Neuron (in vitro differentiated cells): ENCODE measurements at regions not wholly inside any gene's neighbourhood (a gene's known extent, or its start where the extent isn't known, plus 50 kb on each side); places are given as distances from the start of the nearest gene placed in this dataset.

Experiments used
- H2AFZ ChIP-seq: one replicate; pipeline ENCODE4 v1.6.1; 2013; ENCODE audit warnings: low read depth, mild to moderate bottlenecking, inconsistent platforms, low read length, moderate library complexity
- H3K27me3 ChIP-seq: one replicate; pipeline ENCODE4 v1.6.1; 2013; ENCODE audit warnings: low read length; ENCODE audit not compliant: insufficient read depth
- H3K36me3 ChIP-seq: one replicate; pipeline ENCODE4 v1.6.1; 2013; ENCODE audit warnings: low read length; ENCODE audit not compliant: insufficient read depth
- H3K4me1 ChIP-seq: one replicate; pipeline ENCODE4 v1.6.1; 2013; ENCODE audit warnings: low read length; ENCODE audit not compliant: insufficient read depth
- H3K4me3 ChIP-seq: 2 replicates; pipeline ENCODE4 v1.5.1; 2013; ENCODE audit warnings: mild to moderate bottlenecking, low read length, moderate library complexity
- H3K9me3 ChIP-seq: one replicate; pipeline ENCODE4 v1.6.1; 2013; ENCODE audit warnings: low read length

DNA sequence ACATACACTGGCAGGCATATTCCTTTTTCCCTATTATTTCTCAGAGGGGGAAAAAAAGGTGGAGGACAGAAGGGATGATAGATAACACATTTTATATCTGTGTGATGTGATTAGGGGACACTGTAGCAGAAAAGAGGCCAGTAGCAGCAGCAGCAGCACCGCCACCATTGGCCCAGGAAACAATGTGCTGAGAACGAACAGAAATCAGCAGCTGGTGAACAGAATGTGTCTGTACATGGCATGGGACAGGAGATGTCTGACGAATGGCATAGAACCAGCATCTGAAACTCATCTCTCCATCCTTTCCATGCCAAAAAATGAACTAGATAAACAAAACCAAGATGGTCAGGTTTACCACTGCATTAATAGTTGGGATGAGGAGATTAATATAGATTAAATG is 936.1 kb upstream of the ACVR2A start:
- Histone ChIP-seq H3K27me3 (no peaks in the 10 kb centered on the region), H3K4me1 (peaks cover 7% of the 10 kb centered on the region), H2AFZ (no peak overlapping the region), H3K4me3 (no peak overlapping the region), H3K9me3 (peaks cover 2% of the 10 kb centered on the region), H3K36me3 (no peaks in the 10 kb centered on the region)

DNA sequence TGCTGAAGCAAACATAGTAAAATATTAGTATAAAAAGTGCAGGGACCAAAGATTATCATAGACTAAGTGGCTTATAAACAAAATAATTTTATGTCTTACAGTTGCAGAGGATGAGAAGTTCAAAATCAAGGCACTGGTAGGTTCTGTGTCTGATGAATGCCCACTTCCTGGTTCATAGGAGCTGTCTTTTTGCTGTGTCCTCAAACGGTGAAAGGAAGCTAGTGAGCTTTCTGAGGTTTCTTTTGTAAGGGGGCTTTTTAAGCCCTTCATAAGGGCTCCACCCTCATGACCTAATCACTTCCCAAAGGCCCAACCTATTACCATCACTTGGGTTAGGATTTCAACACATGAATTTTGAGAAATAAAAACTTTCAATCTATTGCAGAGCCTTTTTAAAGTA is 946.7 kb upstream of the ACVR2A start:
- H3K9me3 ChIP-seq = no peaks in the 10 kb centered on the region
- H3K4me3 ChIP-seq = no peak overlapping the region
- no peaks in the 10 kb centered on the region for H3K4me1 ChIP-seq
- H2AFZ ChIP-seq = no peak overlapping the region
- H3K36me3 ChIP-seq = no peaks in the 10 kb centered on the region
- no peaks in the 10 kb centered on the region for H3K27me3 ChIP-seq

DNA sequence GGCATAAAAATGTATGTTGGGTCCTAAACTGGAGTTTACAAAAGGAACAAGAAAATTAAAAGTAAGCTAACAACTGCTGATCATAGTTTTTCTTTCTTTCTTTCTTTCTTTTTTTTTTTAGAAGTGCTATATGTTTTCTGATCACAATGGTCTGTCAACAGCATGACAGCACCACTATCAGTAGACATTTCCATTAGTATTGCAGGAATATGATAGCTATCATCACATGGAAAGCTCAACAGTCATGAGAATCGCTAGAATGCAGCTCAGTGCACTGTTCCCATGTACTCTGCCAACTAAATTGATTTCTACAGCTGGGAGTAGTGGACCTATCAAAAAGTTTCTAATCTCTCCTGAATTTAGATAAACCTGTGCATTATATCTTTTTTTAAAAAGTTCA is 950.3 kb upstream of the ACVR2A start:
- no peaks in the 10 kb centered on the region for H3K27me3 ChIP-seq
- H3K4me3 ChIP-seq = no peak overlapping the region
- no peak overlapping the region for H2AFZ ChIP-seq
- H3K36me3 ChIP-seq = no peaks in the 10 kb centered on the region
- no peaks in the 10 kb centered on the region for H3K9me3 ChIP-seq
- no peaks in the 10 kb centered on the region for H3K4me1 ChIP-seq

DNA sequence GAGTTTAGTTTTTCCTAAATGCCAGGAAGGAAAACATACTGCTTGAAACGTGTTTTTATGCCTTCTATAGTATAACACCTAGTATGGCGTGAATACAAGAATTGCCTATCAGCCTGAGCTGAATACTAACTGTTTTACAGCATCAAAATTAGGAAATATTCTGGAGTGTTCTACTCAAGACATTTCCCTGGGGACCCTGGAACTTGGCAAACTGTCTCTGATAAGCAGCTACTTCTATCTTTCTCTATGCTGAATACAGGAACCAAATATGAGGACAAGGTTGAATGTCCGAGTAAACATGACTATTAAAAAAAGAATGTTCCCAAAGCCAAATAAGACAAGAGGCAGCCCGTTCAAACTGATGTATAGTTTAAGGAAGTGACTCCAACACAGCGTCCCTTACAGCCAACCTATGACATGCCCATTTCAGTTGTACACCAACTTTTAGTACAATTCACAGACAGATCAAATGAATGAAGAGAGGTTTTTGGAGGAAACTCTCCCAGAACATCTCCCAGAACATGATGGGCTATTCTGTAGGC is 951.3 kb upstream of the ACVR2A start:
- Histone ChIP-seq H3K9me3 (no peaks in the 10 kb centered on the region), H3K27me3 (no peaks in the 10 kb centered on the region), H2AFZ (no peak overlapping the region), H3K36me3 (no peaks in the 10 kb centered on the region), H3K4me3 (no peak overlapping the region), H3K4me1 (no peaks in the 10 kb centered on the region)

DNA sequence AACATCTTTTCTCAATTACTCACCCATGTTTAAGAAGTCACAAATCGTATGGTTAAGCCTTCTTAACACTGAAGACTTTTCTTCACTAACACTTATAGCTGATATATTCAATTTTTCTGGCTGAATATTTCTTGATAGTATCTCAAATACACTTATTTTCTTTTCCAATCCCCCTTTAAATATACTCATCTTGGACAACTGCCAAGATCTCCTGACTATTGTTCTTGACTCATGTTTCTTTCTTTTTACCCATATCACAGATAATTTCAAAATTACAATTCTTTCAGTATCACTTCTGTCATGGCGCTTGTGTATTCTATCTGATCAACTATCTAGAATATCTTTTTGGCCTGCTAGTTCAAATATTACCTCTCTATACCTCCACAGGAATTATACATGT is 954.3 kb upstream of the ACVR2A start:
- no peaks in the 10 kb centered on the region for H3K4me1 ChIP-seq
- no peak overlapping the region for H2AFZ ChIP-seq
- no peak overlapping the region for H3K4me3 ChIP-seq
- H3K9me3 ChIP-seq = no peaks in the 10 kb centered on the region
- no peaks in the 10 kb centered on the region for H3K27me3 ChIP-seq
- no peaks in the 10 kb centered on the region for H3K36me3 ChIP-seq

DNA sequence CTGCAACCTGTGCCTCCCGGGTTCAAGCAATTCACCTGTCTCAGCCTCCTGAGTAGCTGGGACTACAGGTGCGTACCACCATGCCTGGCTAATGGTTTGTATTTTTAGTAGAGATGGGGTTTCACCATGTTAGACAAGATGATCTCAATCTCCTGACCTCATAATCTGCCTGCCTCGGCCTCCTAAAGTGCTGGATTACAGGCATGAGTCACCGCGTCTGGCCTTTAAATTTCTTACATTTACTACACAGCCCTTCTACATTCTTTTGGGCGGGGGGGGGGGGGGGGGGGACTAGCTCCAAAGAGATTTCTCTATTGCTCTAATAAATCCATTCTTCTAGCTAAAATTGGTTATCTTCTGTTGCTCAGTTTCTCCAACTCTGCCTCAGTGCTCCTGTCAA is 964.9 kb upstream of the ACVR2A start:
- Histone ChIP-seq H3K27me3 (no peaks in the 10 kb centered on the region), H3K4me1 (no peaks in the 10 kb centered on the region), H3K9me3 (no peaks in the 10 kb centered on the region), H2AFZ (no peak overlapping the region), H3K4me3 (no peak overlapping the region), H3K36me3 (no peaks in the 10 kb centered on the region)

DNA sequence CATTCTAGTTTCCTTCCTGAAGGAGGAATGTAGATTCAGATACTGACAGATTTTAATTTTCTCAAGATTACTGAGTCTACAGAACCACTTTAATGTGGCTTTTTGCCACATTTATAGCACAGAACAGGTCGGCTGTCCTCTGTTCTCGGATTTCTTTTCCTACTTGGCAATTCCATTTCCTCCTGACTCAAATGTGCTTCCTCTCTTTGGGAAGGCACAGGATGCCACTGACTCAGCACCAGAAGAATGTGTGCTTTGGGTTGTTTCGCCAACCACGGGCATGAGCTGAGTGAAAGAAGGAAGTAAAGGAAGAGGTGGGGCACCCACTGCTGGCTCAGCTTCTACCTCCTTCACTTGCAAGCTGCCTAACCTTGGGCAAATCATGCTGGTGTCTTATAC is 970.6 kb upstream of the ACVR2A start:
- H3K27me3 ChIP-seq = no peaks in the 10 kb centered on the region
- no peak overlapping the region for H2AFZ ChIP-seq
- H3K4me1 ChIP-seq = no peaks in the 10 kb centered on the region
- no peak overlapping the region for H3K4me3 ChIP-seq
- H3K9me3 ChIP-seq = no peaks in the 10 kb centered on the region
- H3K36me3 ChIP-seq = no peaks in the 10 kb centered on the region

DNA sequence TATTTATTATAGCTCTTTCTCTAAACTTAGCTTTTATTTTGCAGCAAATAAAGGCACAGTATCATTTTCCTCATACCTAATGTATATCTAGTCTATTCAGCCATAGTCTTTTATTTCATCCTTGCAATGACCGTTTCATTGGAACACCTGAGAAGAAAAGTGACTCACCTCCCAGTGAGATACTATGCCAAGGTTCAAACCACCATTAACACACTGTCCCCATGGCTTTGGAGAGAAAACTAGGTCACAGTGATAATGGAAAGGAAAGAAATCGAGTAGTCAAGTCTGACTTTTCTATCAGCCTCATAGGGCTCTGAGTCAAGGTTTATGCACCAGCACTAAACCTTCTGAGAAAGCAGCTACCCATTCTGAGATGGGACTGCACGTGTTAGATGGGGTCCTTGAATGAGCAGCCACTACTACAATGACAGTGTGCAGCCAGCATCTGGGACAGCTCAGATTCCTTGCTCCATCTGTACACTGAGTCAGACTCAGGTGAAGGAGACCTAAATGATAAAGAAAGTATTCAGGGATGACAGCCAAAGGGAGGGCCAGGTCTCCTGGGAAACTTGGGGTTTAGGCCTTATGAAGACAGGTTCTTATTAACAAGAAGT is 971.1 kb upstream of the ACVR2A start:
- no peaks in the 10 kb centered on the region for H3K27me3 ChIP-seq
- no peak overlapping the region for H3K4me3 ChIP-seq
- H3K36me3 ChIP-seq = no peaks in the 10 kb centered on the region
- H2AFZ ChIP-seq = no peak overlapping the region
- no peaks in the 10 kb centered on the region for H3K4me1 ChIP-seq
- H3K9me3 ChIP-seq = no peaks in the 10 kb centered on the region

DNA sequence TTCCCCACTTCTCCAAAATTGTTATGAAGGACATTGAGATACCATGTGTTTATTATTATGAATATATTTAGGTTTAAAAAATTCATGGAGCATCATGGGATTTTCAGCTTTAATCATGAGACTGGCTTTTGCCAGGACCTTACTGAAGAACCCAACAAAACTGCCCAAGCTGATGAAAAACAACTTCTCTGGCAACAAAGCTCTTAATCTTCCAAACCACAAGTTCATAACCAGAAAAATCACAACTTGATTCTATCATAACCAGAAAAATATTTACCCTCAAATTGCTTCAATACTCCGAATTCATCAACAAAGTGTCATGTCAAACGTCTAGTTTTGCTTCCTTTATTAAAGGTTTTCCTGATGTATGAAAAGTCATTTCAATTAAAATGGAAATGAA is 971.8 kb upstream of the ACVR2A start:
- Histone ChIP-seq H2AFZ (no peak overlapping the region), H3K36me3 (no peaks in the 10 kb centered on the region), H3K27me3 (no peaks in the 10 kb centered on the region), H3K9me3 (no peaks in the 10 kb centered on the region), H3K4me1 (no peaks in the 10 kb centered on the region), H3K4me3 (no peak overlapping the region)

DNA sequence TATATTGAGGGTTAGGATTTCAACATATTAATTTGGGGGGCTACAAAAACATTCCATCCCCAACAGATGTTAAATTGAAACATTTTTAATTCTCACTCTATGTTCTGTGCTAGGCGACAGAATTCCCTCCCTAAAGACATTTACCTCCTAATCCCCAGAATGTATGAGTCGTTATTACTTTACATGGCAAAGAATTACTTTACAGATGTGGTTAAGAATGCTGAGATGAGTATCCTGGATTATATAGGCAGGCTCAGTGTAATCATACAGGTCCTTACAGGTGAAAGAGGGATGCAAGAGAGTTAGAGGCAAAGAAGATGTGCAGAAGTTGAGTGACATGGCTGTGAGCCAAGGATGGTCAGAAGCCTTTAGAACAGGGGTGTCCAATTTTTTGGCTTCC is 974.1 kb upstream of the ACVR2A start:
- no peaks in the 10 kb centered on the region for H3K9me3 ChIP-seq
- H2AFZ ChIP-seq = no peak overlapping the region
- no peak overlapping the region for H3K4me3 ChIP-seq
- H3K36me3 ChIP-seq = no peaks in the 10 kb centered on the region
- no peaks in the 10 kb centered on the region for H3K27me3 ChIP-seq
- no peaks in the 10 kb centered on the region for H3K4me1 ChIP-seq

DNA sequence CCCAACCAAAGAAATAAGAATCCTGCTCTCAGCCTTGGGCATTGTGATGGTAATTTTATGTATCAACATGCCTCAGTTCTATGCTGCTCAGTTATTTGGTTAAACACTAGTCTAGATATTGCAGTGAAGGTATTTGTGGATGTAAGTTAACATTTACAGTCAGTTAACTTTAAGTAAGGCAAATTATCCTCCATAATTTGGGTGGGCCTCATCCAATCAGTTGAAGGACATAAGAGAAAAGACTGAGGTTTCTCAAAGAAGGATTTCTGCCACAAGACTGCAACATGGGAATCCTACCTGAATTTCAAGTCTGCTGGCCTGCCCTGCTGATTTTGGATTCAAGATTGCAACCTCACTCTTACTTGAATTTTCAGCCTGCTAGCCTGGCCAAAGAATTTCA is 975.5 kb upstream of the ACVR2A start:
- Histone ChIP-seq H2AFZ (no peak overlapping the region), H3K4me1 (no peaks in the 10 kb centered on the region), H3K36me3 (no peaks in the 10 kb centered on the region), H3K27me3 (no peaks in the 10 kb centered on the region), H3K4me3 (no peak overlapping the region), H3K9me3 (no peaks in the 10 kb centered on the region)

DNA sequence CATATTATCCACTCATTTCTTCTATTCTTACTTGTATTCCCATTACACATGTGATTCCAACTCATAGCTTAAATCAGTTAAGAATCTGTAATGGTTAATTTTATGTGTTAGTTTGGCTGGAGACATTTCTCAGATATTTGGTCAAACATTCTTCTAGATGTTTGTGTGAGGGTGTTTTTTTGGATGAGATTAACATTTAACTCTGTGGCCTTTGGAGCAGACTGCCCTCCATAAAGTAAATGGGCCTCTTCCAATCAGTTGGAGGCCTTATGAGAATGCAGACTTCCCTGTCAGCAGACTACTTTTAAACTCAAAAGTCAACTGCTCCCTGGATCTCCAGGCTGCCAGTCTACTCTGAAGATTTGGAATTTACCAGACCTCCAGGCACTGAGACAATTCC is 976.8 kb upstream of the ACVR2A start:
- Histone ChIP-seq H3K4me1 (no peaks in the 10 kb centered on the region), H3K4me3 (no peak overlapping the region), H3K9me3 (peaks cover 5% of the 10 kb centered on the region), H2AFZ (no peak overlapping the region), H3K36me3 (no peaks in the 10 kb centered on the region), H3K27me3 (no peaks in the 10 kb centered on the region)

DNA sequence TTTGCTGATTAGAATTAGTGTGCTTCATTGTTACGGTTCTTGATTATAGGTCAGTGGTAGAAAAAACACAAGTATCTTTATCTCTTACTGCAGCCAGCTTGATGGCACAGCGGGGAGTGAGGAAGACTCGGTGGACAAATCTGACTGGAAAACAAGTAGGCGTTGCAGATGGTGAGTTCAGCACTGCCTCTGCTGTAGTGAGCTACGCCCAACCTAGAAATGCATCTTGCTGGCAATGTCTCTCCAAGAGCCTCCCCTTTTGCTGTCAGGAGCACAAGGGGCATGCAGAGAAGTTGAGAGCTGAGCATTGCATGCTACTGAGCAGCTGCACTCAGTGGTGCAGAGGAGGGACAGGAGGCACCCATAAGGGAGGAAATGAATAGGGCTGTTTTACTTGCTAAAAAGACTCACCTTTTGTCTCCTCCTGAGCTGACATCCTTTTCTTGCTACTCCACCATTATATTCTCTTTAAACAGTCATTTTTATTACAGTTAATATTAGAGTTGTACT is 977.3 kb upstream of the ACVR2A start:
- Histone ChIP-seq H2AFZ (peak overlapping the region; percentile 19), H3K9me3 (peaks cover 5% of the 10 kb centered on the region), H3K4me3 (no peak overlapping the region), H3K4me1 (no peaks in the 10 kb centered on the region), H3K27me3 (no peaks in the 10 kb centered on the region), H3K36me3 (no peaks in the 10 kb centered on the region)
